ENCODE measurements at regions not wholly inside any gene's neighbourhood (a gene's known extent, or its start where the extent isn't known, plus 50 kb on each side); places are given as distances from the start of the nearest gene placed in this dataset.

GRCh38 chr6:164087870-164088269 lies 673.4 kb downstream of the QKI start:
- no peak overlapping the region for H3K4me2 ChIP-seq (ENCODE audit: low read length)
- H3K4me3 Mint-ChIP-seq (ENCODE audit: unreplicated experiment), result no peak overlapping the region
- no peak overlapping the region for H3K9ac ChIP-seq (ENCODE audit: low read length)
- no peaks in the 10 kb centered on the region for H4K20me1 ChIP-seq (ENCODE audit: insufficient read depth, low read length)
- DNase-seq (ENCODE audit: low read depth) (no peak), FAIRE-seq (no peak)
- H3K27me3 Mint-ChIP-seq (ENCODE audit: low read depth, unreplicated experiment), result no peaks in the 10 kb centered on the region
- no peak overlapping the region for H3K27ac Mint-ChIP-seq (ENCODE audit: unreplicated experiment)
- H3K4me1 ChIP-seq (ENCODE audit: insufficient read depth, low read length), result peaks cover 26% of the 10 kb centered on the region
- H3K27ac ChIP-seq (ENCODE audit: low read depth, low read length), result no peak overlapping the region
- no peaks in the 10 kb centered on the region for H3K36me3 ChIP-seq (ENCODE audit: insufficient read depth, low read length)
- H3K4me1 Mint-ChIP-seq (ENCODE audit: low read depth, unreplicated experiment), result peaks cover 16% of the 10 kb centered on the region
- no peak overlapping the region for H3K4me3 ChIP-seq (ENCODE audit: insufficient read depth, low read depth, low read length)
- no peaks in the 10 kb centered on the region for H3K79me2 ChIP-seq (ENCODE audit: insufficient read depth, low read length)
- no peaks in the 10 kb centered on the region for H3K36me3 Mint-ChIP-seq (ENCODE audit: low read depth, unreplicated experiment)
- H3K27me3 ChIP-seq (ENCODE audit: insufficient read depth, low read length), result no peaks in the 10 kb centered on the region
- H3K9me3 Mint-ChIP-seq (ENCODE audit: unreplicated experiment), result no peaks in the 10 kb centered on the region
- TF ChIP-seq, protein P1, sequence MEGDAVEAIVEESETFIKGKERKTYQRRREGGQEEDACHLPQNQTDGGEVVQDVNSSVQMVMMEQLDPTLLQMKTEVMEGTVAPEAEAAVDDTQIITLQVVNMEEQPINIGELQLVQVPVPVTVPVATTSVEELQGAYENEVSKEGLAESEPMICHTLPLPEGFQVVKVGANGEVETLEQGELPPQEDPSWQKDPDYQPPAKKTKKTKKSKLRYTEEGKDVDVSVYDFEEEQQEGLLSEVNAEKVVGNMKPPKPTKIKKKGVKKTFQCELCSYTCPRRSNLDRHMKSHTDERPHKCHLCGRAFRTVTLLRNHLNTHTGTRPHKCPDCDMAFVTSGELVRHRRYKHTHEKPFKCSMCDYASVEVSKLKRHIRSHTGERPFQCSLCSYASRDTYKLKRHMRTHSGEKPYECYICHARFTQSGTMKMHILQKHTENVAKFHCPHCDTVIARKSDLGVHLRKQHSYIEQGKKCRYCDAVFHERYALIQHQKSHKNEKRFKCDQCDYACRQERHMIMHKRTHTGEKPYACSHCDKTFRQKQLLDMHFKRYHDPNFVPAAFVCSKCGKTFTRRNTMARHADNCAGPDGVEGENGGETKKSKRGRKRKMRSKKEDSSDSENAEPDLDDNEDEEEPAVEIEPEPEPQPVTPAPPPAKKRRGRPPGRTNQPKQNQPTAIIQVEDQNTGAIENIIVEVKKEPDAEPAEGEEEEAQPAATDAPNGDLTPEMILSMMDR (IDR thresholded peaks at IDR 0.05; ENCODE audit: insufficient read depth, low read depth, low read length), result no peak
- TF ChIP-seq EZH2 (IDR thresholded peaks at IDR 0.05; ENCODE audit: insufficient read depth, low read length), result no peak
- H3K9me3 ChIP-seq (ENCODE audit: insufficient read depth, low read depth, low read length), result no peaks in the 10 kb centered on the region
- no peak overlapping the region for H2AFZ ChIP-seq (ENCODE audit: low read depth, low read length)

DNA sequence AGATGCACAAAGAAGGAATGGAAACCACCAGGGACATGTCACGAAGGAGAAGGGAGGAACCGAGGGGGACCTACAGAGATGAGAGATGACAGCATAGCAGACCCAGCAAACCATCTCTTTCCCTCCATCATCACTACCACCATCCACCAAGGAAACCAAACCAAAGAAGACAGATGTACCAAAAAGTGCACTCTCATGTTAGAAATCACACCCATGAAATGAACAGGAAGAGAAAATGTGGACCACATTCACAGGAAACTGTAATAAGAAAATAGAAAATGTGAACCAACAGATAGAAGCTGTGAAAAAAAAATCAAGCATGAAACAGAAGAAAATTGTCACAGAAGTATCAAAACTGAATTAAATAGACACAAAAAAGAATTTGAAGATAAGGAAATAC lies 672.7 kb downstream of the QKI start:
- Histone ChIP-seq H3K9ac (ENCODE audit: low read length) (no peak overlapping the region), H4K20me1 (ENCODE audit: insufficient read depth, low read length) (no peaks in the 10 kb centered on the region), H3K4me3 (ENCODE audit: insufficient read depth, low read depth, low read length) (no peak overlapping the region), H3K4me1 (ENCODE audit: insufficient read depth, low read length) (peaks cover 26% of the 10 kb centered on the region), H3K36me3 (ENCODE audit: insufficient read depth, low read length) (no peaks in the 10 kb centered on the region), H3K27ac (ENCODE audit: low read depth, low read length) (no peak overlapping the region), H3K79me2 (ENCODE audit: insufficient read depth, low read length) (no peaks in the 10 kb centered on the region), H3K9me3 (ENCODE audit: insufficient read depth, low read depth, low read length) (no peaks in the 10 kb centered on the region), H3K4me2 (ENCODE audit: low read length) (no peak overlapping the region), H2AFZ (ENCODE audit: low read depth, low read length) (no peak overlapping the region), H3K27me3 (ENCODE audit: insufficient read depth, low read length) (no peaks in the 10 kb centered on the region)
- no peak overlapping the region for H3K4me3 Mint-ChIP-seq (ENCODE audit: unreplicated experiment)
- no peak for TF ChIP-seq EZH2 (IDR thresholded peaks at IDR 0.05; ENCODE audit: insufficient read depth, low read length)
- TF ChIP-seq, protein P1 (IDR thresholded peaks at IDR 0.05; ENCODE audit: insufficient read depth, low read depth, low read length), result no peak
- no peaks in the 10 kb centered on the region for H3K27me3 Mint-ChIP-seq (ENCODE audit: low read depth, unreplicated experiment)
- H3K27ac Mint-ChIP-seq (ENCODE audit: unreplicated experiment), result no peak overlapping the region
- no peaks in the 10 kb centered on the region for H3K9me3 Mint-ChIP-seq (ENCODE audit: unreplicated experiment)
- FAIRE-seq, result no peak
- peaks cover 16% of the 10 kb centered on the region for H3K4me1 Mint-ChIP-seq (ENCODE audit: low read depth, unreplicated experiment)
- no peak for DNase-seq (ENCODE audit: low read depth)
- no peaks in the 10 kb centered on the region for H3K36me3 Mint-ChIP-seq (ENCODE audit: low read depth, unreplicated experiment)

GRCh38 chr6:164086076-164086887 lies 671.8 kb downstream of the QKI start:
- peak overlapping the region; percentile 35 for H3K4me3 ChIP-seq (ENCODE audit: insufficient read depth, low read depth, low read length)
- Mint-ChIP-seq H3K4me3 (ENCODE audit: unreplicated experiment) (no peak overlapping the region), H3K9me3 (ENCODE audit: unreplicated experiment) (peaks cover 2% of the 10 kb centered on the region), H3K27me3 (ENCODE audit: low read depth, unreplicated experiment) (no peaks in the 10 kb centered on the region), H3K36me3 (ENCODE audit: low read depth, unreplicated experiment) (no peaks in the 10 kb centered on the region), H3K4me1 (ENCODE audit: low read depth, unreplicated experiment) (peaks cover 16% of the 10 kb centered on the region), H3K27ac (ENCODE audit: unreplicated experiment) (peak overlapping the region; percentile 99)
- peak overlapping the region; percentile 84 for H3K9ac ChIP-seq (ENCODE audit: low read length)
- DNase-seq (ENCODE audit: low read depth) (peak; percentile 2), FAIRE-seq (no peak)
- H2AFZ ChIP-seq (ENCODE audit: low read depth, low read length), result peak overlapping the region; percentile 86
- TF ChIP-seq EZH2 (IDR thresholded peaks at IDR 0.05; ENCODE audit: insufficient read depth, low read length), result no peak
- TF ChIP-seq, protein P1 (IDR thresholded peaks at IDR 0.05; ENCODE audit: insufficient read depth, low read depth, low read length), result no peak
- H3K27me3 ChIP-seq (ENCODE audit: insufficient read depth, low read length), result no peaks in the 10 kb centered on the region
- H3K79me2 ChIP-seq (ENCODE audit: insufficient read depth, low read length), result no peaks in the 10 kb centered on the region
- H3K36me3 ChIP-seq (ENCODE audit: insufficient read depth, low read length), result no peaks in the 10 kb centered on the region
- H3K4me2 ChIP-seq (ENCODE audit: low read length), result peak overlapping the region; percentile 81
- H3K9me3 ChIP-seq (ENCODE audit: insufficient read depth, low read depth, low read length), result no peaks in the 10 kb centered on the region
- H3K4me1 ChIP-seq (ENCODE audit: insufficient read depth, low read length), result peaks cover 26% of the 10 kb centered on the region
- peak overlapping the region; percentile 96 for H3K27ac ChIP-seq (ENCODE audit: low read depth, low read length)
- no peaks in the 10 kb centered on the region for H4K20me1 ChIP-seq (ENCODE audit: insufficient read depth, low read length)
